ENCODE measurements at regions not wholly inside any gene's neighbourhood (a gene's known extent, or its start where the extent isn't known, plus 50 kb on each side); places are given as distances from the start of the nearest gene placed in this dataset.
A peak's percentile ranks its signal among the peaks of the same experiment; 100 is the strongest.

DNA sequence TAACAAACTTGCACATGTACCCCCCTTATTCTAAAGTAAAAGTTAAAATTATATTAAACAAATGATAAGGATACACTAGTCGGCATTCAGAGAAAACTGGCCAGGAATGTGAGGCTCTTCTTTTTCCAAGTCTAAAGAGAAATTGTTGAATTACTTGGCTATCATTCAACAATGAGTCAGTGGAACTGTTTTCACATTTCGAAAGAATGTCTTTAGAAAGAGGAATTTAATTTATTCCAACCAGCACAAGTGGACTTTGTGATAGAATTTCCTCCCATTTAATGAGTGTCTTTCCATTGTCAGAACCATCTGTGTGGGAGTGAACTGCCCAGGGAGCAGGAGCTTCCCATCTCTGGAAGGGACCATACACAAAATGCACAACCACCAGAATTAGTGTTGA is 792.2 kb downstream of the EPHA4 start:
- DNase-seq (ENCODE audit: low read depth): peak; percentile 53
- Histone ChIP-seq H3K27me3 (ENCODE audit: control insufficient read depth, insufficient read depth, low read length) (no peaks in the 10 kb centered on the region), H3K4me3 (ENCODE audit: low read depth, low read length) (no peak overlapping the region), H3K36me3 (ENCODE audit: control insufficient read depth, insufficient read depth, low read length) (no peaks in the 10 kb centered on the region)
- TF ChIP-seq, protein P1, sequence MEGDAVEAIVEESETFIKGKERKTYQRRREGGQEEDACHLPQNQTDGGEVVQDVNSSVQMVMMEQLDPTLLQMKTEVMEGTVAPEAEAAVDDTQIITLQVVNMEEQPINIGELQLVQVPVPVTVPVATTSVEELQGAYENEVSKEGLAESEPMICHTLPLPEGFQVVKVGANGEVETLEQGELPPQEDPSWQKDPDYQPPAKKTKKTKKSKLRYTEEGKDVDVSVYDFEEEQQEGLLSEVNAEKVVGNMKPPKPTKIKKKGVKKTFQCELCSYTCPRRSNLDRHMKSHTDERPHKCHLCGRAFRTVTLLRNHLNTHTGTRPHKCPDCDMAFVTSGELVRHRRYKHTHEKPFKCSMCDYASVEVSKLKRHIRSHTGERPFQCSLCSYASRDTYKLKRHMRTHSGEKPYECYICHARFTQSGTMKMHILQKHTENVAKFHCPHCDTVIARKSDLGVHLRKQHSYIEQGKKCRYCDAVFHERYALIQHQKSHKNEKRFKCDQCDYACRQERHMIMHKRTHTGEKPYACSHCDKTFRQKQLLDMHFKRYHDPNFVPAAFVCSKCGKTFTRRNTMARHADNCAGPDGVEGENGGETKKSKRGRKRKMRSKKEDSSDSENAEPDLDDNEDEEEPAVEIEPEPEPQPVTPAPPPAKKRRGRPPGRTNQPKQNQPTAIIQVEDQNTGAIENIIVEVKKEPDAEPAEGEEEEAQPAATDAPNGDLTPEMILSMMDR (IDR thresholded peaks at IDR 0.05; ENCODE audit: insufficient read depth, low read length, poor library complexity, severe bottlenecking): no peak

DNA sequence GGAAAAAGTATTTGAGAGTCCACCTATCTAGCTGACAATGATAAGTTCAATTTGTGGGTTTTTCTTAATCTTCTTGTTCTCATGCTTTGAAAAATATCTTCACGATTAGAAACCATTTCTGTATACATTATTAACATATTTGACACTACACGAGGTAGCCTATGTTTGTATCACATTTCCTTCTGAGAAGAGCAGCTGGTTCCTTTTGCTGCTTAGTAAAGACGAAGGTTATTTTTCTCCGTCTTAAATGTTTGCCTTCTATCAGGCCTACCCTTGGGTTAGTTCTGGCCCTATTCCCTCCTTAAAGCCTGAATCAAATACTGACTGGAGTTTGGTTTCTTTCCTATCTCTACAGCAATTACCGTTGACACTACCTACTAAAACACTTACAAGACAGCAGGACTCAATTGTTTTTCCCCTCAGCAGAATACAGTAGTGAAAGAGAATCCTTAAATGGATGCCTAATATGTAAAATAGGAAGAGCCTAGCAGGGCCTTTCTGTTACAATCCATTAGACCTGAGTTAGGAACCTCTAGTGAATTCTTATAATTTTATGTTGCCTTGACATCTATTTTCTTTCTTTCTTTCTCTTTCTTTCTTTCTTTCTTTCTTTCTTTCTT is 790.4 kb downstream of the EPHA4 start:
- DNase-seq (ENCODE audit: low read depth): no peak
- TF ChIP-seq, protein P1 (IDR thresholded peaks at IDR 0.05; ENCODE audit: insufficient read depth, low read length, poor library complexity, severe bottlenecking): no peak
- no peaks in the 10 kb centered on the region for H3K27me3 ChIP-seq (ENCODE audit: control insufficient read depth, insufficient read depth, low read length)

DNA sequence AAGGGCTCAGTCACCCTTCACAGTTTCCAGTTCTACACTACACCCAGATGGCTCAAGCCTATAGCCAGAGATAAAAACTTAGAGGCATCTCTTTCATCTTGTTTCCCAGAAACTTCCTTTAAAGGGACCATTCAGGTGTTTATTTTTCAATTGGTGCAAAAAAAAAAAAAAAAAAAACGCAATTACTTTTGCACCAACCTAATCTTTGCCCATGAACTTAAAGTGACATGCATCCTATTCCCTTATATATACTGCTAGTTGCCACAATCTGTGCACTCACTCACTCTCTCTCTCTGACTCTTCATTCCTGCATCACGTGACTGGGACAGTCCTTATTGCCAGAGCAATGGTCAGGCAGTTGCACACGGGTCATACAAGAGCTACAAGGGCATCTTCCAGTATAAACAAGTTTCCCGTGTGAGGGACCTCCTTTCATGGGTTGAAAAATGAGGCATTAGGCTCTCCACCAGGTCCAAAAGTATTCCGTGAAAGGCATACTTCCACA is 789.4 kb downstream of the EPHA4 start:
- H3K27me3 ChIP-seq (ENCODE audit: control insufficient read depth, insufficient read depth, low read length): no peaks in the 10 kb centered on the region
- no peaks in the 10 kb centered on the region for H3K36me3 ChIP-seq (ENCODE audit: control insufficient read depth, insufficient read depth, low read length)
- DNase-seq (ENCODE audit: low read depth): no peak
- TF ChIP-seq, protein P1 (IDR thresholded peaks at IDR 0.05; ENCODE audit: insufficient read depth, low read length, poor library complexity, severe bottlenecking): no peak
- no peak overlapping the region for H3K4me3 ChIP-seq (ENCODE audit: low read depth, low read length)

More for the DNA sequence above, 790.4 kb downstream of the EPHA4 start:
- H3K4me3 ChIP-seq (ENCODE audit: low read depth, low read length): no peak overlapping the region
- H3K36me3 ChIP-seq (ENCODE audit: control insufficient read depth, insufficient read depth, low read length): no peaks in the 10 kb centered on the region

DNA sequence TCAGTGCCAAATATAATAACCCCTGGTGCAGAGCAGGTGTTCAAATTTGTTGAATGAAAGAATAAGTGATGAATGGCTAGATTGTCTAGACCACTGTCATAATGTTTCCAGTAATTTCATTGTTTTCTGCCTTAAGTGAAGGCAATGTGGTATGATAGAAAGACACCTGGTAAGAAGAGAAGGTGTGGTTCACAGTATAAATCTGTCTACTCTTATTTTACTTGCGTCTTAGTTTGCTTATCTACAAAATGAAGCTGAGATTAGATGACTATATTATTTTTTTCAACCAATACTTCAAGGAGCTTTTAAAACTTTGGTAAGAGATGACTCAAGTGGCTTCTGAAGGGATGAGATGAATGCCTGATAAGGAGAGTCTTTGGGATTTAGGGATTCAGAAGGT is 788.4 kb downstream of the EPHA4 start:
- no peak overlapping the region for H3K4me3 ChIP-seq (ENCODE audit: low read depth, low read length)
- TF ChIP-seq, protein P1 (IDR thresholded peaks at IDR 0.05; ENCODE audit: insufficient read depth, low read length, poor library complexity, severe bottlenecking): no peak

DNA sequence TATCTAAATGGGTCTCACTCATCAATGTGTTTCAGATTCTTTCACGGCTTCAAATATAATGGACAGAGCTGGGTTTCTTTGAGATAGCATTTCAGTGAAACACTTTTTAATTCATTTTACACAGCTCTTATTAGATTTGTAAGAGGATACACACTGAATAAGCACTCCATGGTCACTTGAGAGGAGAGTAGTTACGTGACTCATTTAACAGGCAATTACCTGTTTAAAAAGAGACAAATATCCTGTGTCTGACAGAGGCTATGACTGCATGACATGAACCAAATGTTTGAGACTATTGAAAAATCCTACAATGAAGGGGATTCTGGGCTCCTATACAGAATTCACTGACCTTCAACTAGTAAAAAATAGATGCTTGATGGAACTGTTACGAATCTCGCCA is 786.9 kb downstream of the EPHA4 start:
- H3K27me3 ChIP-seq (ENCODE audit: control insufficient read depth, insufficient read depth, low read length): no peaks in the 10 kb centered on the region
- TF ChIP-seq, protein P1 (IDR thresholded peaks at IDR 0.05; ENCODE audit: insufficient read depth, low read length, poor library complexity, severe bottlenecking): no peak
- H3K4me3 ChIP-seq (ENCODE audit: low read depth, low read length): no peak overlapping the region
- DNase-seq (ENCODE audit: low read depth): no peak
- H3K36me3 ChIP-seq (ENCODE audit: control insufficient read depth, insufficient read depth, low read length): no peaks in the 10 kb centered on the region

More for the DNA sequence above, 788.4 kb downstream of the EPHA4 start:
- Histone ChIP-seq H3K36me3 (ENCODE audit: control insufficient read depth, insufficient read depth, low read length) (no peaks in the 10 kb centered on the region), H3K27me3 (ENCODE audit: control insufficient read depth, insufficient read depth, low read length) (no peaks in the 10 kb centered on the region)
- no peak for DNase-seq (ENCODE audit: low read depth)

DNA sequence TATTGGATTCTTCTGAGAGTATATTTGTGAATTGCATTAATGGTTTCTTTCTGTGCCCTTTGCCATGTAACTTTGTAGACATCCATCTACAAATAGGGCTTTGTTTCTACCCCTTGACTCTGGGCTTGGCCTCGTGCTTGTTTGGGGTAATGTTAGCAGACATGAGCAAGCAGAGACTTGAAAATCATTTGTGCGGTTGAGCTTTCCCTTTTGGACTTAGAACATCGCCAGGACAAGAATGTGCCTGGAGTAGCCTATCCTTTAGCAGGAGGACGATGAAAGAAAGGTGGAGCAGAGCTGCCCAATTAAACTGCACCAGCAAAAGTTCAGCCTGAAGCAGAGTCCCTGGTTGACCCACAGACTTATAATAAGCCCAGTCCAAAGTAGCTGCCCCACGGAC is 785.9 kb downstream of the EPHA4 start:
- TF ChIP-seq, protein P1 (IDR thresholded peaks at IDR 0.05; ENCODE audit: insufficient read depth, low read length, poor library complexity, severe bottlenecking): no peak
- no peak overlapping the region for H3K4me3 ChIP-seq (ENCODE audit: low read depth, low read length)
- no peak for DNase-seq (ENCODE audit: low read depth)

More for the DNA sequence above, 785.9 kb downstream of the EPHA4 start:
- Histone ChIP-seq H3K27me3 (ENCODE audit: control insufficient read depth, insufficient read depth, low read length) (no peaks in the 10 kb centered on the region), H3K36me3 (ENCODE audit: control insufficient read depth, insufficient read depth, low read length) (no peaks in the 10 kb centered on the region)

All from kidney epithelial cell (primary cell).